Left lobe of liver (tissue), 2 donors: ENCODE measurements at regions not wholly inside any gene's neighbourhood (a gene's known extent, or its start where the extent isn't known, plus 50 kb on each side); places are given as distances from the start of the nearest gene placed in this dataset.
"Not testable (repeated sequence)": the region's sequence is repeated elsewhere in the genome, so short reads cannot be mapped to it uniquely, and the experiment has no call there.

Source experiments
- ATAC-seq: fragments of 200-7000 bp; cut with Tn5 transposase; one replicate; pipeline ENCODE4 v1.9.1; 2020; ENCODE audit warnings: mild to moderate bottlenecking, moderate library complexity
- DNase-seq: peaks from one replicate; pipeline ENCODE4 v3.0.0-alpha.2; 2020; ENCODE audit warnings: low spot score
- donor health status: DM: no; HTN: no; CAD: no; lungs with moderate emphysema.
- donor health status: DM: no; HTN: yes; CAD: no.

DNA sequence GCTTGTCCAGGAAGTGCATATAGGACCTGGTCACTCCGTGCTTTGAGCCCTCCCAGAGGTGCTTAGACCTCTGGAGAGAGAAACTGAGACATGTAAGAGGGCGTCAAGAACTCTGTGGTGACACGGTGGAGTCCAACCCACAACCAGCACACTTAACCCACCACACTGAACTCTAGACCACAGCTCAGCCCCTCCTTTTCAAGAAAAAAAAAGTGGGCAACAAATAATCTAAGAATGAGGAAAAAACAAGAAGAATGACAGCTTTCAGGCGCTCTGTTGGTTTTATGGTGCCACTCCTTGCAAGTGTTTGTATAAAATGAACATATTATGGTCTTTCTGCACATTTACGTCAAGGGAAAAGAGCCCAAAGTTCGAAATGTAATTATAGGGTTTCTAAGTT lies 50.2 kb upstream of the SNAPC3 start:
- no peak for ATAC-seq
- DNase-seq, result no peak

GRCh38 chr9:15371448-15371845 lies 51.2 kb upstream of the SNAPC3 start:
- DNase-seq (no peak), ATAC-seq (no peak)

- no peak for DNase-seq
- no peak for ATAC-seq
These were observed 51.9 kb upstream of the SNAPC3 start for GRCh38 chr9:15370466-15371447.

- ATAC-seq (no peak), DNase-seq (no peak)
These were observed 52.8 kb upstream of the SNAPC3 start for GRCh38 chr9:15369871-15370270.

- no peak for ATAC-seq
- no peak for DNase-seq
These were observed 53.4 kb upstream of the SNAPC3 start for GRCh38 chr9:15369238-15369637.

DNA sequence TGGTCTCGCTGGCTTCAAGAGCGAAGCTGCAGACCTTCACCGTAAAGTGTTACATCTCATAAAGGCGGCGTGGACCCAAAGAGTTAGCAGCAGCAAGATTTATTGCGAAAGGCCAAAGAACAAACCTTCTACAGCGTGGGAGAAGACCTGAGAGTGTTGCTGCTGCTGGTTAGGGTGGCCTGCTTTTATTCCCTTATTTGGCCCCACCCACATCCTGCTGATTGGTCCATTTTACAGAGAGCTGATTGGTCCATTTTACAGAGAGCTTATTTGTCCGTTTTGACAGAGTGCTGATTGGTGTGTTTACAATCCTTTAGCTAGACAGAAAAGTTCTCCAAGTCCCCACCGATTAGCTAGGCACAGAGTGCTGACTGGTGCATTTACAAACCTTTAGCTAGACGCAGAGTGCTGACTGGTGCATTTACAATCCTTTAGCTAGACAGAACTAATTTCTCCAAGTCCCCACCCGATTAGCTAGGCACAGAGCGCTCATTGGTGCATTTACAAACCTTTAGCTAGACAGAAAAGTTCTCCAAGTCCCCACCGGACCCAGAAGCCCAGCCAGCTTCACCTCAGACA lies 57.6 kb upstream of the SNAPC3 start:
- ATAC-seq, DNase-seq: not testable (repeated sequence)

- no peak for ATAC-seq
- no peak for DNase-seq
These were observed 54.7 kb upstream of the TTC39B start for GRCh38 chr9:15361737-15362136.

DNA sequence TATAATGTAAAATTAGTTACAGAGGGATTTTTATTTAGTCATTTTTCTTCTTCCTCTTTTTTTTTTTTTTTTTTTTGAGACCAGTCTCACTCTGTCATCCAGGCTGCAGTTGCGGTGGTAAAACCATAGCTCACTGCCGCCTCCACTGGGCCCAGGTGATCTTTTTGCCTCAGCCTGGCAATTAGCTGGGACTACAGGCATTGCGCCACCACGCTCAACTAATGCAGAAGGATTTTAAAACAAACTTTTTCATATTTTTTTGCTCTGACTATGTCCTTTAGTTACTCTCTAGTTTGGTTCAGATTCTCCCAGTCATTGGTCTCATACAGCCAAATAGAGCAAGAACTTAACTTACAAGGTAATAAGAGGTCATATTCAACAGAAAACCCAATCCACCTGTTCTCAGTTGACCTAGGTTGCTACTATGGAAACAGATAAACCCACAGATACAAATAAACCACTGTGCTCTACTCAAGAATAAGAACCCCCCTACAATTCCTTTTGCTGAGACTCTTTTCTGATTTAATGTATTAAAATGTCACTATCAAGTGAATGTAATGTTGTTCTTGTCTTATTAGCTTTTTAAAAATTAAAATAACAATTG lies 50.1 kb upstream of the TTC39B start:
- DNase-seq, result no peak
- peak; percentile 39 for ATAC-seq
